Natural killer cell (primary cell): ENCODE measurements at regions not wholly inside any gene's neighbourhood (a gene's known extent, or its start where the extent isn't known, plus 50 kb on each side); places are given as distances from the start of the nearest gene placed in this dataset.

ENCODE experiments used
- ATAC-seq, 3 donors: fragments of 150-1000 bp in 2 of 3; fragments of 200-7000 bp in 1 of 3; cut with Tn5 transposase; 1 replicate in 1 of 3; 2 replicates in 2 of 3; pipeline ENCODE4 v1.10.0; 2021; ENCODE audit warnings: mild to moderate bottlenecking in 2 of 3, moderate library complexity in 2 of 3
- DNase-seq, 2 donors: peaks; one replicate each; pipeline versions ENCODE4 v3.0.0 to v3.0.0-alpha.2; 2013 to 2021; ENCODE audit warnings: mixed read lengths in 1 of 2
- H3K27ac ChIP-seq: one replicate; pipeline ENCODE4 v1.5.1; 2013; ENCODE audit warnings: mild to moderate bottlenecking, low read length
- H3K27me3 ChIP-seq: one replicate; pipeline ENCODE4 v1.6.1; 2013; ENCODE audit warnings: low read length; ENCODE audit not compliant: control insufficient read depth, insufficient read depth
- H3K36me3 ChIP-seq: one replicate; pipeline ENCODE4 v1.6.1; 2013; ENCODE audit warnings: low read length; ENCODE audit not compliant: control insufficient read depth, insufficient read depth
- H3K4me1 ChIP-seq: one replicate; pipeline ENCODE4 v1.6.1; 2013; ENCODE audit warnings: low read length; ENCODE audit not compliant: control insufficient read depth, insufficient read depth
- H3K4me3 ChIP-seq: one replicate; pipeline ENCODE4 v1.5.1; 2013; ENCODE audit warnings: low read length
- H3K9me3 ChIP-seq: one replicate; pipeline ENCODE4 v1.6.1; 2013; ENCODE audit warnings: low read length; ENCODE audit not compliant: control insufficient read depth, insufficient read depth
- H3K27ac Mint-ChIP-seq, 2 donors: one replicate each; pipeline ENCODE4 v1.8.0; 2022; ENCODE audit warnings: mild to moderate bottlenecking in 2 of 2, mixed read lengths in 2 of 2, moderate library complexity in 1 of 2
- H3K27me3 Mint-ChIP-seq, 2 donors: one replicate each; pipeline ENCODE4 v1.8.0; 2022; ENCODE audit warnings: low read depth in 2 of 2, mixed read lengths in 2 of 2
- H3K36me3 Mint-ChIP-seq: one replicate; pipeline ENCODE4 v1.8.0; 2022; ENCODE audit warnings: mixed read lengths
- H3K4me1 Mint-ChIP-seq, 2 donors: one replicate each; pipeline ENCODE4 v1.8.0; 2022; ENCODE audit warnings: mixed read lengths in 2 of 2
- H3K4me3 Mint-ChIP-seq: one replicate; pipeline ENCODE4 v1.8.0; 2022; ENCODE audit warnings: mild to moderate bottlenecking, moderate library complexity, mixed read lengths
- H3K9me3 Mint-ChIP-seq, 2 donors: one replicate each; pipeline ENCODE4 v1.8.0; 2022; ENCODE audit warnings: mixed read lengths in 2 of 2
- CTCF ChIP-seq: fragments of 200-600 bp; IDR thresholded peaks from one replicate; pipeline ENCODE4 v1.8.0; 2022; ENCODE audit warnings: antibody characterized with exemption
- WGBS: methylation state at CpG from one replicate; pipeline ENCODE4 v1.1.7; 2013; ENCODE audit warnings: missing lambda C conversion rate; ENCODE audit not compliant: insufficient coverage; 5-methylcytosine and 5-hydroxymethylcytosine counted together
- intact Hi-C: fragments of 100-400 bp; cut with micrococcal nuclease; formaldehyde crosslinking; loops from one replicate; pipeline ENCODE4 v1.14.2; 2022

- no peak overlapping the region for H3K4me3 ChIP-seq
- intact Hi-C loops = no loop called here
- H3K27me3 ChIP-seq = no peaks in the 10 kb centered on the region
- Mint-ChIP-seq H3K9me3 (no peaks in the 10 kb centered on the region), H3K27ac (no peak overlapping the region), H3K27me3 (peaks cover 11 to 28% of the 10 kb centered on the region in 2 donors), H3K4me3 (no peak overlapping the region), H3K36me3 (no peaks in the 10 kb centered on the region), H3K4me1 (no peaks in the 10 kb centered on the region)
- DNase-seq = no peak
- H3K9me3 ChIP-seq = no peaks in the 10 kb centered on the region
- no peak for TF ChIP-seq CTCF
- no peaks in the 10 kb centered on the region for H3K4me1 ChIP-seq
- H3K27ac ChIP-seq = no peak overlapping the region
- 96% methylated on average over 4 of the region's 4 CpGs for WGBS
- no peaks in the 10 kb centered on the region for H3K36me3 ChIP-seq
- no peak for ATAC-seq
Measured at GRCh38 chr3:127520993-127521392, 69.5 kb downstream of the TPRA1 start.

GRCh38 chr3:127518456-127519081 is 72.0 kb downstream of the TPRA1 start:
- Mint-ChIP-seq H3K4me3 (no peak overlapping the region), H3K9me3 (no peaks in the 10 kb centered on the region), H3K27ac (no peak overlapping the region), H3K4me1 (no peaks in the 10 kb centered on the region), H3K27me3 (peaks cover 9 to 28% of the 10 kb centered on the region in 2 donors), H3K36me3 (no peaks in the 10 kb centered on the region)
- ATAC-seq (no peak), DNase-seq (no peak)
- Histone ChIP-seq H3K27ac (no peak overlapping the region), H3K9me3 (no peaks in the 10 kb centered on the region), H3K4me3 (no peak overlapping the region), H3K27me3 (no peaks in the 10 kb centered on the region), H3K36me3 (no peaks in the 10 kb centered on the region), H3K4me1 (no peaks in the 10 kb centered on the region)
- 91% methylated on average over 4 of the region's 4 CpGs for WGBS
- intact Hi-C loops = no loop called here
- TF ChIP-seq CTCF = no peak

- intact Hi-C loops = no loop called here
- no peaks in the 10 kb centered on the region for H3K4me1 ChIP-seq
- H3K36me3 Mint-ChIP-seq = no peaks in the 10 kb centered on the region
Measured at GRCh38 chr3:127512256-127512655, 78.3 kb downstream of the TPRA1 start.

More at GRCh38 chr3:127512256-127512655, 78.3 kb downstream of the TPRA1 start:
- Histone ChIP-seq H3K27ac (no peak overlapping the region), H3K36me3 (no peaks in the 10 kb centered on the region), H3K4me3 (no peak overlapping the region), H3K27me3 (no peaks in the 10 kb centered on the region), H3K9me3 (no peaks in the 10 kb centered on the region)
- no peak for DNase-seq
- no peak overlapping the region for H3K27ac Mint-ChIP-seq
- 89% methylated on average over 2 of the region's 3 CpGs for WGBS
- no peak for TF ChIP-seq CTCF
- H3K9me3 Mint-ChIP-seq = no peaks in the 10 kb centered on the region
- H3K4me3 Mint-ChIP-seq = no peak overlapping the region
- no peak for ATAC-seq
- no peaks in the 10 kb centered on the region for H3K4me1 Mint-ChIP-seq
- H3K27me3 Mint-ChIP-seq = peaks cover 11 to 24% of the 10 kb centered on the region in 2 donors
